ENCODE measurements at regions not wholly inside any gene's neighbourhood (a gene's known extent, or its start where the extent isn't known, plus 50 kb on each side); places are given as distances from the start of the nearest gene placed in this dataset.
"Not testable (repeated sequence)": the region's sequence is repeated elsewhere in the genome, so short reads cannot be mapped to it uniquely, and the experiment has no call there.

- DNase-seq (ENCODE audit: low read depth): not testable (repeated sequence)
These were observed 144.3 kb downstream of the CCDC74A start for GRCh38 chr2:131671841-131672470.

- DNase-seq (ENCODE audit: low read depth): not testable (repeated sequence)
These were observed 145.0 kb downstream of the CCDC74A start for GRCh38 chr2:131672471-131673399.

- peak; percentile 41 for DNase-seq (ENCODE audit: low read depth)
These were observed 145.9 kb downstream of the CCDC74A start for GRCh38 chr2:131673400-131674173.

GRCh38 chr2:131674174-131674507 is 146.5 kb downstream of the CCDC74A start:
- no peak for DNase-seq (ENCODE audit: low read depth)

- DNase-seq (ENCODE audit: low read depth): not testable (repeated sequence)
These were observed 154.0 kb downstream of the CCDC74A start for GRCh38 chr2:131681611-131682121.

- DNase-seq (ENCODE audit: low read depth): peak; percentile 56
These were observed 154.6 kb downstream of the CCDC74A start for GRCh38 chr2:131682122-131682944.

- DNase-seq (ENCODE audit: low read depth): not testable (repeated sequence)
These were observed 155.2 kb downstream of the CCDC74A start for GRCh38 chr2:131682945-131683330.

GRCh38 chr2:131684631-131685316 is 157.1 kb downstream of the CCDC74A start:
- not testable (repeated sequence) for DNase-seq (ENCODE audit: low read depth)

- not testable (repeated sequence) for DNase-seq (ENCODE audit: low read depth)
These were observed 158.6 kb downstream of the CCDC74A start for GRCh38 chr2:131686164-131686893.

GRCh38 chr2:131686894-131687238 is 159.2 kb downstream of the CCDC74A start:
- not testable (repeated sequence) for DNase-seq (ENCODE audit: low read depth)

GRCh38 chr2:131689066-131689465 is 161.4 kb downstream of the CCDC74A start:
- not testable (repeated sequence) for DNase-seq (ENCODE audit: low read depth)

- DNase-seq (ENCODE audit: low read depth): not testable (repeated sequence)
These were observed 183.6 kb downstream of the CCDC74A start for GRCh38 chr2:131711268-131711667.

GRCh38 chr2:131717907-131718306 is 190.2 kb downstream of the CCDC74A start:
- not testable (repeated sequence) for DNase-seq (ENCODE audit: low read depth)

- not testable (repeated sequence) for DNase-seq (ENCODE audit: low read depth)
These were observed 193.5 kb downstream of the CCDC74A start for GRCh38 chr2:131721163-131721562.

GRCh38 chr2:131722256-131722655 is 194.6 kb downstream of the CCDC74A start:
- DNase-seq (ENCODE audit: low read depth): not testable (repeated sequence)

GRCh38 chr2:131724019-131724418 is 196.3 kb downstream of the CCDC74A start:
- DNase-seq (ENCODE audit: low read depth): no peak

GRCh38 chr2:131728451-131728850 is 200.8 kb downstream of the CCDC74A start:
- DNase-seq (ENCODE audit: low read depth): not testable (repeated sequence)

GRCh38 chr2:131733530-131733929 is 205.8 kb downstream of the CCDC74A start:
- not testable (repeated sequence) for DNase-seq (ENCODE audit: low read depth)

- not testable (repeated sequence) for DNase-seq (ENCODE audit: low read depth)
These were observed 208.7 kb downstream of the CCDC74A start for GRCh38 chr2:131736406-131736805.

- not testable (repeated sequence) for DNase-seq (ENCODE audit: low read depth)
These were observed 210.8 kb downstream of the CCDC74A start for GRCh38 chr2:131738533-131738932.

All from activated T-helper 1 cell treated with Interleukin-2 at 50 U/mL for 16 hours (primary cell).